GM06990 (cell line): ENCODE measurements at regions not wholly inside any gene's neighbourhood (a gene's known extent, or its start where the extent isn't known, plus 50 kb on each side); places are given as distances from the start of the nearest gene placed in this dataset.

Source experiments
- DNase-seq: peaks from one replicate; pipeline ENCODE4 v3.0.0-alpha.2; 2011; ENCODE audit not compliant: insufficient read length; ENCODE audit errors: extremely low read depth
- H3K27me3 ChIP-seq: replicated peaks from 2 replicates; pipeline ENCODE4 v1.6.0; 2011; ENCODE audit warnings: low read length; ENCODE audit not compliant: control insufficient read depth, insufficient read depth
- H3K36me3 ChIP-seq: 2 replicates; pipeline ENCODE4 v1.5.1; 2011; ENCODE audit warnings: low read length; ENCODE audit not compliant: control insufficient read depth, insufficient read depth
- H3K4me3 ChIP-seq: replicated peaks from 2 replicates; pipeline ENCODE4 v1.5.1; 2011; ENCODE audit warnings: low read depth, mild to moderate bottlenecking, control low read depth, low read length
- TF ChIP-seq, protein P1 (sequence below): IDR thresholded peaks from 2 replicates; pipeline ENCODE4 v1.5.1; 2011; ENCODE audit warnings: low read length, control low read depth, mild to moderate bottlenecking, inconsistent platforms; ENCODE audit not compliant: insufficient read depth, poor library complexity, severe bottlenecking

DNA sequence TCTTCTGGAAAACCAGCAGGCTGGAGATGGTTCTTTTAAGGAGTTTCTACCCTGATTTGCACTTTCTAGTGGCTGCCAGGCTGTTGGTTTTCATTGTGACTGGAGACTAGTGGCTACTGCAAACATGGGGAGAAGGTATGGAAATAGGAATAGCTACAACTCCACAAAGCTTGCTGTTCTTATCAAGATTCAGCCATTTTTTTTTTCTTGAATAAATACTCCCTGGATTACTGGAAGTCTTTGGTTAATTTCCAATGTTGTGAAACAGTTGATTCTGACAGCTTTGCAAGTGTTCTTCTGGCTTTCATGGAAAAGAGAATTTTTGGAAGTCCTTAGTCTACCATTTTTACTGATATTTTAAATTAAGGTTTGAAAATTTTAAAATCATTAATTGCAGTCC is 277.7 kb downstream of the HS3ST3A1 start:
- TF ChIP-seq, protein P1, sequence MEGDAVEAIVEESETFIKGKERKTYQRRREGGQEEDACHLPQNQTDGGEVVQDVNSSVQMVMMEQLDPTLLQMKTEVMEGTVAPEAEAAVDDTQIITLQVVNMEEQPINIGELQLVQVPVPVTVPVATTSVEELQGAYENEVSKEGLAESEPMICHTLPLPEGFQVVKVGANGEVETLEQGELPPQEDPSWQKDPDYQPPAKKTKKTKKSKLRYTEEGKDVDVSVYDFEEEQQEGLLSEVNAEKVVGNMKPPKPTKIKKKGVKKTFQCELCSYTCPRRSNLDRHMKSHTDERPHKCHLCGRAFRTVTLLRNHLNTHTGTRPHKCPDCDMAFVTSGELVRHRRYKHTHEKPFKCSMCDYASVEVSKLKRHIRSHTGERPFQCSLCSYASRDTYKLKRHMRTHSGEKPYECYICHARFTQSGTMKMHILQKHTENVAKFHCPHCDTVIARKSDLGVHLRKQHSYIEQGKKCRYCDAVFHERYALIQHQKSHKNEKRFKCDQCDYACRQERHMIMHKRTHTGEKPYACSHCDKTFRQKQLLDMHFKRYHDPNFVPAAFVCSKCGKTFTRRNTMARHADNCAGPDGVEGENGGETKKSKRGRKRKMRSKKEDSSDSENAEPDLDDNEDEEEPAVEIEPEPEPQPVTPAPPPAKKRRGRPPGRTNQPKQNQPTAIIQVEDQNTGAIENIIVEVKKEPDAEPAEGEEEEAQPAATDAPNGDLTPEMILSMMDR = no peak
- DNase-seq = no peak

DNA sequence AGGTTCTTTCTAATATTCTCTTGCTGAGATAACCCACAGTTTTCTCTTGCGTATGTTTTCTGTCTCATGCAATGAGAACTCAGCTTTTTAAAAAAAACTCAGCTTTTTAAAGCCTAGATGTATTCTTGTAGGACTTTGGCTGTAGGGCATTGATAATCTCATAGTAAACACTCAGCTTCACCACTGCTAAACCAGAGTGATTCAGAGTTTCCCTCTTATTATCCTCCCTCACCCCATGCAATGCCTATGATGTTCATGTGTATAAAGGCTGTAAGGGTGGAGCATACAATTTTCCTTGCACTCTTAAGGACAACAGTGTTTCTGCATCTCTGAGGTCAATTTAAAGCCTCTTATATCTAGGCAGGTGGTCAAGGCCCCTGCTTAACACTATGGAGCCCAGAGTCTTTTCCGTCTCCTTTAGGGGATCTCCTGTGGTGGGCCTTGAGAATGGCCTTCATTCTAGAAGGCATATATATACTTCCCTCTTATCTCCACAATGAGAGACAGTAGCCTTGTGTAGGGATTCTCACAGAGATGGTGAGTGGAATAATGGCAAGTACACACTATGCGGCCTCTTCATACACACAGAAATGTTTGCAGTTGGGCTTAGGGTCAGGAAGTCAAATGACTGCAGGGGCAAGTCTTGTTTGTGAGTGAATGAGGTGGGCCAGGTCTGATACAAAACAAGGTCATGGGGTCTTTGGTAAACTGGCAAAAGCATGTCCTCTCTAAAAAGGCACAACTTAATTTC is 279.6 kb downstream of the HS3ST3A1 start:
- H3K36me3 ChIP-seq = no peaks in the 10 kb centered on the region
- H3K4me3 ChIP-seq = no peak overlapping the region
- H3K27me3 ChIP-seq = no peaks in the 10 kb centered on the region
- no peak for DNase-seq
- TF ChIP-seq, protein P1 = no peak

More for the DNA sequence above, 277.7 kb downstream of the HS3ST3A1 start:
- Histone ChIP-seq H3K4me3 (no peak overlapping the region), H3K36me3 (no peaks in the 10 kb centered on the region), H3K27me3 (no peaks in the 10 kb centered on the region)

DNA sequence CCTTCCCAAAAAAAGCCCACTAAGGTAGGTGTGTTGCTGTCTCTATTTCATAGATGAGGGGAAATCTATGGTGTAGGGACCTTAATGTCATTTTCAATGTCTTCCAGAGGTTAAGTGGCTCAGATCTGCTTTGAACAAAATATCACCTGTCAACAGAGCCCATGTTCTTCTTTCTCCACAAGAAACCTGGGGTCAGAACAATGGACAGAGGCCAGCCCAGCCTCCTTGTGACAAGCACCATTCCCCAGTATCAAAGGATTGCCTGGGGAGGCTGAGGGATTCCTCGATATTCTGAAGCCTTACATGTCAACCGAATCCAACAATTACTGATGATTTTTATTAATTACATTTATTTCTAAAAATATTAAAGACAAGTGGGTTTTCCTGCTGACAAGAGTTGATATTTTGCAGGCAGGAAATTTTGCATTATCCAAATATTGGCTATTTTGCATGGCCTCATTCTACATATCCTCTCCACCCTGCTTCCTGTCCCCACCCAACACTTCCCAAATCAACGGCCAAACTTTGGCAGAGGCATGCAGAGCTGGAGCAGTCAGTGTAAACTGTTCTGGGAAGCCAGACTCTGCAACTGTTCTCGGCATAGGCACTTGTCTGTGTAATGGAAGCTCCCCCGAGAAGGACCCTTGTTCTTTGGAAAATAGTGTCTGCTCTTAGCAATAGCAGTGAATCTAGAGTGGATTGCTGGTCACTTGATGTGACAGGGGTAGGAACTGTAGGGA is 281.5 kb downstream of the HS3ST3A1 start:
- no peak for DNase-seq
- Histone ChIP-seq H3K4me3 (no peak overlapping the region), H3K36me3 (no peaks in the 10 kb centered on the region), H3K27me3 (no peaks in the 10 kb centered on the region)
- TF ChIP-seq, protein P1 = no peak

DNA sequence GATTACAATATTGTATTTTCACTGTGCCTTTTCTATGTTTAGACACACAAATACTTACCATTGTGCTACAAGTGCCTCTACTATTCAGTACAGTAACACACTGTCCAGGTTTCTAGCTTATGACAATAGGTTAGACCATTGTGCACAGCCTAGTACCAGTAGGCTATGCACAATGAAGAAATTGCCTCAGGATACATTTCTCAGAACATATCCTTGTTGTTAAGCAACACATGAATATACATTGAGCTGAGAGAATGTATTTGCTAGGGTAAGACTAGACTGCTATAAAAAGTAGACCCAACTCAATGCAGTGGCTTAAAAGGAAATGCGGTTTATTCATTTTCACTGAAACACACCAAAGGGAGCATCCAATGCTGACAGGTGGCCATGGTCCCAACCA is 285.1 kb downstream of the HS3ST3A1 start:
- no peak for DNase-seq
- Histone ChIP-seq H3K36me3 (no peaks in the 10 kb centered on the region), H3K27me3 (no peaks in the 10 kb centered on the region), H3K4me3 (no peak overlapping the region)
- TF ChIP-seq, protein P1 = no peak

DNA sequence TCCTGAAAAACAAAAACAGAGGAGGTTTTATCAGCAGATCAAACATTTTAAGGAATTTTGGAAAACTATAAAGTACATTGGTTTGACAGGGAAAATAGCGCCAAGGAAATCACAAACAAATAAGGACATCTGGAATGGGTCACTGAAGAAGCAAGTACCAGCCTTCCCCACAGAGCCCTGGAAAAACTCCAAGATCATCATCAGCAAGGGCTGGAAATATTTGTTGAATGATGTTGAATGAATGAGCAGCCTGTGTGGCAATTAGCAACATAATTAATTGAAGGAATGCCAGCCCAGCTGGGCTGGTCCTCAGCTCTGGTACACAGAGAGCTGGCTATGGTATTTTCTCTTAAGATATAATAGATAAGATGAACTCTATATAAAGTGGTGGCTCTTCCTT is 290.4 kb downstream of the HS3ST3A1 start:
- no peak for DNase-seq
- H3K4me3 ChIP-seq = no peak overlapping the region
- H3K36me3 ChIP-seq = no peaks in the 10 kb centered on the region
- TF ChIP-seq, protein P1 = no peak
- H3K27me3 ChIP-seq = no peaks in the 10 kb centered on the region
